GM12873 (cell line): ENCODE measurements at regions not wholly inside any gene's neighbourhood (a gene's known extent, or its start where the extent isn't known, plus 50 kb on each side); places are given as distances from the start of the nearest gene placed in this dataset.

Source experiments
- CTCF ChIP-seq: IDR thresholded peaks from 2 replicates; pipeline ENCODE4 v1.5.1; 2012; ENCODE audit warnings: low read depth, mild to moderate bottlenecking, moderate library complexity, low read length, control low read depth; ENCODE audit not compliant: insufficient read depth; ENCODE audit errors: missing control alignments

- no peak for TF ChIP-seq CTCF
Observed at GRCh38 chr4:26000274-26000950, 86.4 kb downstream of the SMIM20 start.

GRCh38 chr4:26001413-26001812 lies 87.4 kb downstream of the SMIM20 start:
- TF ChIP-seq CTCF = no peak

GRCh38 chr4:26001816-26002215 lies 87.8 kb downstream of the SMIM20 start:
- no peak for TF ChIP-seq CTCF

DNA sequence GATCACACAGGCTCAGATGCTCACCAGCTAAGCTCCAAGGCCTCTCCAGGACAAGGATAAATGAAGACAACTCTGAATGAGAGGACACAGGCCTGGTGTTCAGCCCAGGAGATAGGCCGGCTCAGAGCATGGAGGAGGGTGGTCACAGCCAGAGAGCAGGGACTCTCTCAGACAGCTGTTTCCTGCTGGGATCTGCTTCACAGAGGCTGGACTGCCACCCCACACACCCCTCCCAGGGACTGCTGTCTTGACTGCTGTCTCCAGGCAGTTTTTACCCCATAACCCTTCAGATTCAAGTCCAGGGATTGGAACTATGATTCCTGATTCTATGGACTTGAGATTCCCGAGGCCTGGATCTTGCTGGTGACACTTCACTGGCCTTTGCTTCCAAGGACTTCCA lies 89.0 kb downstream of the SMIM20 start:
- TF ChIP-seq CTCF = no peak

GRCh38 chr4:26004290-26004689 lies 90.3 kb downstream of the SMIM20 start:
- no peak for TF ChIP-seq CTCF

- TF ChIP-seq CTCF = no peak
Observed at GRCh38 chr4:26005764-26006163, 91.7 kb downstream of the SMIM20 start.

DNA sequence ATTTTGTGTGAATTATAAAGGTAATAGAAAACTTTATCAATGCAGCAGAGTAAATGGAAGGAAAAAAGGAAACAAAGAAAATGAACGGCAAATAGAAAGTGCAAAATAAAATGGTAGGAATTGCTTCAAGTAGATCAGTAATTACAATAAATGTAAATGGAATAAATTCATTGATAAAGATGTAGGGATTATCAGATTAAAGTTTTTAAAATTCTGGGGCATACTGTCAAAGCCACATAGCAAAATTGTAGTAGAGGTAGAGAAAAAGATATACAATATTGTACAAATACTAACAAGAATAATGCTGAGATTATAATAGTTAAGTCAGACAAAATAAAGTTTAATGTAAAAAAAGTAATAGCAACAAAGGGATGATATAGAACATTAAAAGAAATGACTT lies 94.7 kb downstream of the SMIM20 start:
- TF ChIP-seq CTCF = no peak
